D721Med (cell line): ENCODE measurements at regions not wholly inside any gene's neighbourhood (a gene's known extent, or its start where the extent isn't known, plus 50 kb on each side); places are given as distances from the start of the nearest gene placed in this dataset.

Source experiments
- DNase-seq: peaks from one replicate; pipeline ENCODE4 v3.0.0; 2011; ENCODE audit warnings: low spot score; ENCODE audit not compliant: insufficient read length
- FAIRE-seq: peaks from 2 replicates; lab custom pipeline; 2011; peaks lifted over from hg19 to GRCh38; lab: Jason Lieb, UNC
- TF ChIP-seq, protein P1 (sequence below): IDR thresholded peaks from 2 replicates; pipeline ENCODE4 v1.5.1; 2012; ENCODE audit warnings: mild to moderate bottlenecking, control low read depth; ENCODE audit not compliant: insufficient read depth; ENCODE audit errors: missing control alignments

DNA sequence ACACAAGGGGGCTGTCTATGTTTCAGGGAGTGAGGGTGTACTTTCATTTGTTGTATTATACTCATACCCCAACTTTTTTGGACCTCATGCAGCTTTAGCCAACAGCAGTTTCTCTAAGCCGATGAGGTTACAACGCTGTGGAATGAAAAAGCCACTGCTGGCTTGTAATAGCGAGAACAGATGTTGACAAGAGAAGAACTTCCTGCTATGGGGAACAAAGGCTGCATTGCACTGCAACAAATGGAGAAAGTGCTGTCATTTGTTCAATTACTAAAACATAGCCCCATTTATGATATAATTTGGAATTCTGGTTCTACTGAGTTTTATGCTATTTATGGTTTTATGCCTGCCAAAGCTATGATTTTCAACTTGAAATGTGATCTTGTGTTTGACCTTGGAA is 104.2 kb upstream of the TMEM72 start:
- TF ChIP-seq, protein P1, sequence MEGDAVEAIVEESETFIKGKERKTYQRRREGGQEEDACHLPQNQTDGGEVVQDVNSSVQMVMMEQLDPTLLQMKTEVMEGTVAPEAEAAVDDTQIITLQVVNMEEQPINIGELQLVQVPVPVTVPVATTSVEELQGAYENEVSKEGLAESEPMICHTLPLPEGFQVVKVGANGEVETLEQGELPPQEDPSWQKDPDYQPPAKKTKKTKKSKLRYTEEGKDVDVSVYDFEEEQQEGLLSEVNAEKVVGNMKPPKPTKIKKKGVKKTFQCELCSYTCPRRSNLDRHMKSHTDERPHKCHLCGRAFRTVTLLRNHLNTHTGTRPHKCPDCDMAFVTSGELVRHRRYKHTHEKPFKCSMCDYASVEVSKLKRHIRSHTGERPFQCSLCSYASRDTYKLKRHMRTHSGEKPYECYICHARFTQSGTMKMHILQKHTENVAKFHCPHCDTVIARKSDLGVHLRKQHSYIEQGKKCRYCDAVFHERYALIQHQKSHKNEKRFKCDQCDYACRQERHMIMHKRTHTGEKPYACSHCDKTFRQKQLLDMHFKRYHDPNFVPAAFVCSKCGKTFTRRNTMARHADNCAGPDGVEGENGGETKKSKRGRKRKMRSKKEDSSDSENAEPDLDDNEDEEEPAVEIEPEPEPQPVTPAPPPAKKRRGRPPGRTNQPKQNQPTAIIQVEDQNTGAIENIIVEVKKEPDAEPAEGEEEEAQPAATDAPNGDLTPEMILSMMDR = no peak
- DNase-seq (no peak), FAIRE-seq (no peak)

DNA sequence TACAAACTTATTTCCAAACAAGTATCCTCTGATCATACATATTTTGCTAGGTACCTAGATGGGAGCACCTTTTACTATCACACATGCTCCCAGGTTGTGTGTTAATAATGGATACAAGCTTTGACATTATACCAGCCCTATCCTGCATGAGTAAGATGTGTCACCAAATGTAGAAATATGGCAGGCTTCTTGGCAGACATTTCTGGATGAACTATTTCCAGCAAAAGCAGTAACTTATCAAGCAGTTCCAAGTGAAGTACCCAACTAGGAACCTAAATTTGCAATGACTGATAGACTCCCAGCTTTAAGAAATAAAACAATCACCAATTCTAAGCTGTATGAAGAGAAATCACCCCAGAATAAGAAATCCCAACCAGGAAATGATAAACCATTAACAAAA is 103.7 kb upstream of the TMEM72 start:
- TF ChIP-seq, protein P1 = no peak
- DNase-seq = no peak
- FAIRE-seq = no peak

- TF ChIP-seq, protein P1 = no peak
- DNase-seq (no peak), FAIRE-seq (no peak)
These were observed 101.5 kb upstream of the TMEM72 start for GRCh38 chr10:44809647-44810046.

DNA sequence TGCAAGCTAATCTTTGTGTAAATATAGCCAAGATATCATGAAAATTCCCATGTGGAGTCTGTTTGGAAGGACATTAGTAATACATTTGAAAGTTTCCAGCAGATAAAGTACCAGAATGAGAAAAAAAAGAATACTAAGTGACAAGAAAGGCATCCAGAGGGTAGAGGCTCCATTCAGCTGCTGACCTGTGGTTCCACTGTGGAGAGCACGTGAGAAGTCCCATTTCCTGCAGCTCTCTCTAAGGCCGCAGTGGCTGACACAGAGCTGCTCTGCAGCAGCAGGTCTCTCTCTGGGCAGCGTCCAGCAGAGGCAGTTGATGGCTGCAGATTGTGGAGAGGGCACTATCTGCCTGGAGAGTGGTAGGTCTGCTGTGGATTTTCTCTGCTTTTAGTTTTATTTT is 100.1 kb upstream of the TMEM72 start:
- TF ChIP-seq, protein P1 = no peak
- no peak for DNase-seq
- FAIRE-seq = no peak

DNA sequence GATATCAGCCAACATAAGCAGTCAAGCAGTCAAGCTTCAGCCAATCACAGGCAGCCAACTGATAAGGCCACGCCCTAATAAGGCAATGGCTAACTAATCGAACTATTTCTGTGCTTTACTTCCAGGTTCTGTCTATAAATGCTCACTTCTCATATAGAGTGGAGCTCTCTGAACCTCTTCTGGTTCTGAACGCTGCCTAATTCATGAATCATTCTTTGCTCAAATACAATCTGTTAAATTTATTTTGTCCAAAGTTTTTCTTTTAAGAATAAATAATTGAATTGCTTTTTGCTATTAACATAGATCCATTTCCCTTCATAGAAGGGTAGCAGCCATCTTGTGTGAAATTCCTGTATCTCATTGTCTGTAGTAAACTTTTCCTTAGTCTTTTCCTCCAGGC is 97.9 kb upstream of the TMEM72 start:
- TF ChIP-seq, protein P1 = no peak
- no peak for FAIRE-seq

DNA sequence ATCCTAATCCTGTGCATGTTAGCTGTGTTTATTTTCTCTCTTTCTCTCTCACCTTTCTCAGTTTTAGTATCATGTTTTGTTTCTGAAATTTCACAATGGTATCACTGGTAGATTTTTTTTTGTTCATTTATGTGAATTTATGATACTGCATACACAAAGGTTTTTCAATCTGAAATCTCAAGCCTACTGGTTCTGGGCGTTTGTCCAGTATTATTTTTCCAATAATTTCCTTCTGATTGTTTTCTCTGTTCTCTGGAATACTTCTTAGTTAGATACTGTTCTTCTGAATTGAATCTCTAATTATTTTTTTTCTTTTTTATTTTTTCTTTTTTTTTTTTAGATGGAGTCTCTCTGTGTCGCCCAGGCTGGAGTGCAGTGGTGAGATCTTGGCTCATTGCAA is 96.2 kb upstream of the TMEM72 start:
- DNase-seq = no peak
- TF ChIP-seq, protein P1 = no peak
- no peak for FAIRE-seq

More for the DNA sequence above, 97.9 kb upstream of the TMEM72 start:
- no peak for DNase-seq

- DNase-seq (no peak), FAIRE-seq (no peak)
- TF ChIP-seq, protein P1 = no peak
These were observed 93.0 kb upstream of the TMEM72 start for GRCh38 chr10:44818041-44818649.
